ENCODE measurements at regions not wholly inside any gene's neighbourhood (a gene's known extent, or its start where the extent isn't known, plus 50 kb on each side); places are given as distances from the start of the nearest gene placed in this dataset.

DNA sequence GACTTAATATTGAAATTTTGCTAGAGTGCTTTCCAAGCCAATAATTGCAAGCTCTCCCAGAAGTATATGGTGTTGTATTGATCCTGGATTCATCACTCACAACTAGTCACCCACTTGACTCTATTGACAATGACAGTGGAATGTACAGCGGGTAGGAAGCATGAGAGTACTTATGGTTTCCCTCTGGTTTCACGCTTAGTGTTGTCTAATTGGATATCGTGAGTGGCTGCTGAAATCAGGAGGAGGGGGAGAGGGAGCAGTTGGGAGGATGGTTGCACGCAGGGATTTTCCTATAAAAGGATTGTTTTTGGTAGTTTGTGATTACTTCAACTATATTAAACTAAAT, 1819.5 kb upstream of the TENM3 start:
- Histone ChIP-seq H4K20me1 (ENCODE audit: insufficient read depth, low read length) (no peaks in the 10 kb centered on the region), H3K4me1 (ENCODE audit: insufficient read depth, low read length) (no peaks in the 10 kb centered on the region), H3K36me3 (replicated peaks in 1 of 2; ENCODE audit: control insufficient read depth in 1 of 2, insufficient read depth in 2 of 2, low read length in 2 of 2) (no peaks in the 10 kb centered on the region), H3K4me2 (ENCODE audit: low read depth, low read length) (no peak overlapping the region), H3K9me3 (ENCODE audit: low read length) (no peaks in the 10 kb centered on the region), H3K27ac (ENCODE audit: extremely low read length, insufficient read depth, low read length) (no peak overlapping the region), H2AFZ (ENCODE audit: low read length) (no peak overlapping the region), H3K79me2 (ENCODE audit: insufficient read depth, low read length) (no peaks in the 10 kb centered on the region), H3K4me3 (replicated peaks in 1 of 3; ENCODE audit: insufficient read depth in 1 of 3, low read depth in 2 of 3, low read length in 3 of 3) (no peak overlapping the region), H3K27me3 (ENCODE audit: control insufficient read depth in 1 of 2, insufficient read depth in 2 of 2, low read length in 2 of 2) (no peaks in the 10 kb centered on the region), H3K9ac (ENCODE audit: insufficient read depth, low read depth, low read length) (no peak overlapping the region)
- TF ChIP-seq, protein P1, sequence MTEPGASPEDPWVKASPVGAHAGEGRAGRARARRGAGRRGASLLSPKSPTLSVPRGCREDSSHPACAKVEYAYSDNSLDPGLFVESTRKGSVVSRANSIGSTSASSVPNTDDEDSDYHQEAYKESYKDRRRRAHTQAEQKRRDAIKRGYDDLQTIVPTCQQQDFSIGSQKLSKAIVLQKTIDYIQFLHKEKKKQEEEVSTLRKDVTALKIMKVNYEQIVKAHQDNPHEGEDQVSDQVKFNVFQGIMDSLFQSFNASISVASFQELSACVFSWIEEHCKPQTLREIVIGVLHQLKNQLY (CRISPR knock-in tag; IDR thresholded peaks at IDR 0.05), result no peak
- TF ChIP-seq SCMH1 (CRISPR knock-in tag; IDR thresholded peaks at IDR 0.05; ENCODE audit: borderline replicate concordance) (no peak), MTA1 (CRISPR knock-in tag; IDR thresholded peaks at IDR 0.05; ENCODE audit: borderline replicate concordance) (no peak), ZNF367 (CRISPR knock-in tag; IDR thresholded peaks at IDR 0.05; ENCODE audit: borderline replicate concordance) (no peak), MXI1 (IDR thresholded peaks at IDR 0.05; ENCODE audit: borderline replicate concordance, low read depth, low read length) (no peak), TBP (CRISPR knock-in tag; IDR thresholded peaks at IDR 0.05) (no peak), ETS1 (CRISPR knock-in tag; IDR thresholded peaks at IDR 0.05) (no peak), GLI4 (CRISPR knock-in tag; IDR thresholded peaks at IDR 0.05; ENCODE audit: borderline replicate concordance) (no peak), ZNF10 (CRISPR knock-in tag; IDR thresholded peaks at IDR 0.05; ENCODE audit: borderline replicate concordance, low read depth) (no peak), KIAA2018 (CRISPR knock-in tag; IDR thresholded peaks at IDR 0.05; ENCODE audit: borderline replicate concordance) (no peak), MED1 (CRISPR knock-in tag; IDR thresholded peaks at IDR 0.05) (no peak), TAF1 (CRISPR knock-in tag; IDR thresholded peaks at IDR 0.05) (no peak), FOSL2 (CRISPR knock-in tag; IDR thresholded peaks at IDR 0.05) (no peak), SAFB2 (CRISPR knock-in tag; IDR thresholded peaks at IDR 0.05; ENCODE audit: borderline replicate concordance, low read depth) (no peak), ESRRA (CRISPR knock-in tag; IDR thresholded peaks at IDR 0.05; ENCODE audit: low read depth) (no peak)
- DNase-seq (ENCODE audit: low spot score) (no peak), ATAC-seq (no peak), FAIRE-seq (no peak)
- intact Hi-C loops (cut with micrococcal nuclease; ENCODE audit: unreplicated experiment), result no loop called here
- in situ Hi-C loops (cut with HindIII; ENCODE audit: extremely low pct_ligation_motif_present, low pct_unique_long_range_greater_than_20kb), result no loop called here
- no TSS peak for BruUV-seq (replicated peaks)
- 7% methylated on average over 4 of the region's 4 CpGs for WGBS (ENCODE audit: low lambda C conversion rate)
- CTCF ChIA-PET (ENCODE audit: low intra/inter-chr PET ratio, low total read pairs), result no interaction called here
- POLR2A ChIA-PET, result no interaction called here

All from HepG2 (cell line).